HCT116 (cell line): ENCODE measurements at regions not wholly inside any gene's neighbourhood (a gene's known extent, or its start where the extent isn't known, plus 50 kb on each side); places are given as distances from the start of the nearest gene placed in this dataset.

Experiments
- ATF3 ChIP-seq: IDR thresholded peaks from 2 replicates; pipeline ENCODE4 v1.6.1; 2012
- CTCF ChIP-seq, 3 experiments: fragments of 200-600 bp in 1 of 3; sonication (generic) in 1 of 3; IDR thresholded peaks in 2 of 3; conservative IDR thresholded peaks in 1 of 3; 2 replicates each; pipeline ENCODE4 v1.5.1; 2012 to 2017; ENCODE audit warnings: low read depth in 2 of 3, low read length in 2 of 3, antibody characterized with exemption in 1 of 3, borderline replicate concordance in 1 of 3, control low read depth in 1 of 3, mild to moderate bottlenecking in 1 of 3, mixed read lengths in 1 of 3, mixed run types in 1 of 3, moderate library complexity in 1 of 3; ENCODE audit not compliant: insufficient read depth in 1 of 3
- EGR1 ChIP-seq: IDR thresholded peaks from 2 replicates; pipeline ENCODE4 v1.6.1; 2012; ENCODE audit warnings: low read depth
- EZH2 ChIP-seq: fragments of 200-600 bp; sonication (generic); IDR thresholded peaks from 2 replicates; pipeline ENCODE4 v1.6.1; 2017; ENCODE audit warnings: antibody characterized with exemption, mixed run types
- EZH2phosphoT487 ChIP-seq: fragments of 200-600 bp; IDR thresholded peaks from 2 replicates; pipeline ENCODE4 v1.6.1; 2018; ENCODE audit warnings: antibody characterized with exemption, borderline replicate concordance
- FOSL1 ChIP-seq: IDR thresholded peaks from 2 replicates; pipeline ENCODE4 v1.6.1; 2012; ENCODE audit warnings: low read depth
- JUND ChIP-seq: IDR thresholded peaks from 2 replicates; pipeline ENCODE4 v1.6.1; 2012
- MAX ChIP-seq: IDR thresholded peaks from 2 replicates; pipeline ENCODE4 v1.6.1; 2012
- POLR2A ChIP-seq: IDR thresholded peaks from 2 replicates; pipeline ENCODE4 v1.7.0; 2011; ENCODE audit warnings: borderline replicate concordance; ENCODE audit not compliant: insufficient read depth, insufficient read length; ENCODE audit errors: extremely low read depth
- POLR2AphosphoS5 ChIP-seq: IDR thresholded peaks from 2 replicates; pipeline ENCODE4 v1.6.1; 2011; ENCODE audit warnings: mild to moderate bottlenecking, low read depth, low read length, moderate library complexity
- RAD21 ChIP-seq: IDR thresholded peaks from 2 replicates; pipeline ENCODE4 v1.6.1; 2012; ENCODE audit warnings: low read depth, mild to moderate bottlenecking
- SP1 ChIP-seq: IDR thresholded peaks from 2 replicates; pipeline ENCODE4 v1.6.1; 2012; ENCODE audit warnings: low read depth
- SRF ChIP-seq: IDR thresholded peaks from 2 replicates; pipeline ENCODE4 v1.6.1; 2012; ENCODE audit warnings: low read depth
- YY1 ChIP-seq: IDR thresholded peaks from 2 replicates; pipeline ENCODE4 v1.6.1; 2011; ENCODE audit warnings: low read length, low read depth, moderate library complexity, mild to moderate bottlenecking; ENCODE audit not compliant: insufficient replicate concordance; ENCODE audit errors: extremely low read depth

- TF ChIP-seq POLR2A (no peak), POLR2AphosphoS5 (no peak), SRF (no peak), EZH2 (no peak), EZH2phosphoT487 (no peak), ATF3 (no peak), CTCF (IDR thresholded peaks at IDR 0.05 in 2 of 3, conservative IDR thresholded peaks at IDR 0.05 in 1 of 3; ENCODE audit: borderline replicate concordance in 1 of 3, insufficient read depth in 1 of 3, low read depth in 2 of 3, low read length in 2 of 3) (no peak), SP1 (no peak), MAX (no peak), EGR1 (no peak), JUND (no peak), YY1 (no peak), RAD21 (no peak), FOSL1 (no peak)
Measured at GRCh38 chr20:61057443-61058121, 194.5 kb upstream of the CDH4 start.
